ENCODE measurements at regions not wholly inside any gene's neighbourhood (a gene's known extent, or its start where the extent isn't known, plus 50 kb on each side); places are given as distances from the start of the nearest gene placed in this dataset.

DNA sequence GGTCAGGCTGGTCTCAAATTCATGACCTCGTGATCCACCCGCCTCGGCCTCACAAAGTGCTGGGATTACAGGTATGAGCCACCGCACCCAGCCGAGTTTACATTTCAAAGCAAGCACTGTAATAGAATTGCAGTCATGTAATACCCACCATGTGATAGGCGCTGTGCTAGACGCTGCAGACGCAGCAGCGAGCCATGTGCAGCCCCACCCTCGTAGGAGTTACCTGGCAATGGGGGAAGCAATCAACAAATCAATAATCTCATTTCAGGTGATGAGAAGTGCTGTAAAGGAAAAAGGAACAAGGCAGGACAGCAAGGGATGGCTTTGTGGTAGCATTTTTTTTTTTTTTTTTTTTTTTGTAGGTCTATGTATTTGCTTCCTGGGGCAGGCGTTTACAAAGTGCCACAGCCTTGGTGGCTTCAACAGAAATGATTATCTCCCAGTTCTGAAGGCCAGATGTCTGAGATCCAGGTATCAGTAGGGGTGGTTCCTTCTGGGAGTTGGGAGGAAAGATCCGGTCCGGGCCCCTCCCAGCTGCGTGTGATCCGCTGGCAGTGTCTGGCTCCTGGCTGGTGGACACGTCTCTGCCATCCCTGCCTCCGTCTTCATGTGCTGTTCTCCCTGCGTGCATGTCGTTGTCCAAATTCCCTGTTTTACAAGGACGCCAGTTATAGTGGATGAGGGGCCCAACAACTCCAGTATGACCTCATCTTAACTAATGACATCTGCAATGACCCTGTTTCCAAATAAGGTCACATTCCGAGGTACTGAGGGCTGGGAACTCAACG is 72.8 kb downstream of the TNFAIP2 start:
- Histone ChIP-seq H3K9me3 (ENCODE audit: control insufficient read depth, low read length) (peaks cover under 1% of the 10 kb centered on the region), H3K4me1 (ENCODE audit: control insufficient read depth, insufficient read depth, low read length) (no peaks in the 10 kb centered on the region), H3K4me3 (ENCODE audit: low read length) (no peak overlapping the region), H3K27ac (ENCODE audit: low read length) (no peak overlapping the region), H3K27me3 (ENCODE audit: control insufficient read depth, insufficient read depth) (no peaks in the 10 kb centered on the region)
- intact Hi-C loops (cut with DNase I): no loop called here
- WGBS: 92% methylated on average over 22 of the region's 22 CpGs
- ATAC-seq: no peak
- DNase-seq: no peak

DNA sequence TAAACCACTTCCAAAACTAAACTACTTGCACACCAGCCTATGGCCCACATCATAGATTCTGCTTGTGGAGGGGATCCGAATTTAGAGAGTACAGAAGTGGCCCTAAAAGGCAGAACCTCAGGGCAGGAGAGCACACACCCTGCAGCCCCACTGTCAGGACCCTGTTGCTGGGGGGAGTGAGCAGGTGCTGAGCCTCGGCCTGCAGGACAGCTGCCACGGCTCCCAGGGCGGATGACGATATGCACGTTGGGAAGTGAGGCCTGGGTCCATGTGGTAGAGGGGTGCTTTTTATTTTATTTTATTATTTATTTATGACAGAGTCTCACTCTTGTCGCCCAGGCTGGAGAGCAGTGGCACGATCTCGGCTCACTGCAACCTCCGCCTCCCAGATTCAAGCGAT is 73.5 kb downstream of the TNFAIP2 start:
- intact Hi-C loops (cut with DNase I): no loop called here
- no peak overlapping the region for H3K27ac ChIP-seq (ENCODE audit: low read length)

DNA sequence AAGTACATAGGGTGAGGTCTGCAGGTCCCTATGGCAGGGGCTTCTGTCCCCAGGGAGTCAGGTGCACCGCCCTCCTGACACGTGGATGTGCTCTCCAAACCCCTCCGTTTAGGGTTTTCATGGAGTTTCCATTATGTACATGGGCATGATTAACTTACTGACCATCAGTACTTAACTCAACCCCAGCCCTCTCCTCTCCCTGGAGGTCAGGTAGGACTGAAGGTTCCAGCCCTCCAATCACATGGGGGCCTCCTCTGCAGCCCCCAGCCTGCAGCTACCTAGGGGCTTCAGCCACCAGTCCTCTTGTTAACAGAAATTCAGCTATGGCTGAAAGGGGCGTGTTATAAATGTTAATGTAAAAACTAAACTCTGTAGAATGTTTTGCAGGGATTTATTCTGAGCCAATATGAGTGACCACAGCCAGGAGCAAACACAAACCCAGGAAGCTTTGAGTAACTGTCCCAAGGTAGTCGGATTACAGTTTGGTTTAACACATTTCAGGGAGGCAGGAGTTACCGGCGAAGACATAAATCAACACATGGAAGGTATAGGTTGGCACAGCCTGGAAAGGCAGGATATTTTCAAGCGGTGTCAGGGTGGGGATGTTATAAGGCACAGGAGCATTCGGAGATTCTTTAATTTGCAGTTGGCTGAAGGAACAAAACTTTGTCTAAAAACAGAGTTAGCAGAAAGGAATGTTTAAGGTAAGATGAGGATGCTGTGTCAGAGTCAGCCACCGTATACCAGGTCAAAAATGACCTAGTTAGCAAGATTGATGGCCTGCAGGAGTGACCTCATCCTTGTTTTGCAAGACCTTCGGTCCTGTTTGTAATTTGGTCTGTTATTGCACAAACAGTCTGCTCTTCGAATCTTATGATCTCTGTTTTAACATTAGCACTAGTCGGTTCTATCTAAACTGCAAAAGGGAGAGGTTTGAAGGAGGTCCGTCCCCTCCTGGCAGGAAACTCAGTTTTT is 75.2 kb downstream of the TNFAIP2 start:
- H3K9me3 ChIP-seq (ENCODE audit: control insufficient read depth, low read length): peaks cover 2% of the 10 kb centered on the region
- no peaks in the 10 kb centered on the region for H3K27me3 ChIP-seq (ENCODE audit: control insufficient read depth, insufficient read depth)
- DNase-seq (no peak), ATAC-seq (peak; percentile 68 to 75)
- H3K4me1 ChIP-seq (ENCODE audit: control insufficient read depth, insufficient read depth, low read length): no peaks in the 10 kb centered on the region
- 65% methylated on average over 14 of the region's 14 CpGs for WGBS
- H3K4me3 ChIP-seq (ENCODE audit: low read length): no peak overlapping the region
- peak overlapping the region; percentile 74 for H3K27ac ChIP-seq (ENCODE audit: low read length)
- intact Hi-C loops (cut with DNase I): no loop called here

More for the DNA sequence above, 73.5 kb downstream of the TNFAIP2 start:
- DNase-seq (no peak), ATAC-seq (no peak)
- Histone ChIP-seq H3K9me3 (ENCODE audit: control insufficient read depth, low read length) (peaks cover 2% of the 10 kb centered on the region), H3K4me1 (ENCODE audit: control insufficient read depth, insufficient read depth, low read length) (no peaks in the 10 kb centered on the region), H3K27me3 (ENCODE audit: control insufficient read depth, insufficient read depth) (no peaks in the 10 kb centered on the region), H3K4me3 (ENCODE audit: low read length) (no peak overlapping the region)
- WGBS: 92% methylated on average over 11 of the region's 11 CpGs

DNA sequence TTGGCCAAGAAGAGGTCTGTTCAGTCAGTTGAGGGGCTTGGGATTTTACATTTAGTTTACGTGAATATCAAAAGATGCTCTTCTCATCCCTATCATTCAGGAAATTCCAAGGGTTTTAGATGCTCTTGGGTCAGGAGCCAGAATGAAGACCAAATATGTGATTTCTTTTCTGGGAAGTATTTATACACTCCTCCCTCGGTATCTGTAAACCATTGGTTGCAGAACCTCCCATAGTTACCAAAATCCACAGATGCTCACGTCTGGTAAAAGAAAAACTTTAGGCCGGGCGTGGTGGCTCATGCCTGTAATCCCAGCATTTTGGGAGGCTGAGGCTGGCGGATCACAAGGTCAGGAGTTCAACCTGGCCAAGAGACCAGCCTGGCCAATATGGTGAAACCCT is 75.9 kb downstream of the TNFAIP2 start:
- Histone ChIP-seq H3K9me3 (ENCODE audit: control insufficient read depth, low read length) (peaks cover 4% of the 10 kb centered on the region), H3K27ac (ENCODE audit: low read length) (peak overlapping the region; percentile 45), H3K4me3 (ENCODE audit: low read length) (no peak overlapping the region), H3K4me1 (ENCODE audit: control insufficient read depth, insufficient read depth, low read length) (no peaks in the 10 kb centered on the region), H3K27me3 (ENCODE audit: control insufficient read depth, insufficient read depth) (no peaks in the 10 kb centered on the region)
- DNase-seq: no peak
- peak in 1 of 2 donors; percentile 52 for ATAC-seq
- intact Hi-C loops (cut with DNase I): no loop called here
- 58% methylated on average over 6 of the region's 6 CpGs for WGBS

DNA sequence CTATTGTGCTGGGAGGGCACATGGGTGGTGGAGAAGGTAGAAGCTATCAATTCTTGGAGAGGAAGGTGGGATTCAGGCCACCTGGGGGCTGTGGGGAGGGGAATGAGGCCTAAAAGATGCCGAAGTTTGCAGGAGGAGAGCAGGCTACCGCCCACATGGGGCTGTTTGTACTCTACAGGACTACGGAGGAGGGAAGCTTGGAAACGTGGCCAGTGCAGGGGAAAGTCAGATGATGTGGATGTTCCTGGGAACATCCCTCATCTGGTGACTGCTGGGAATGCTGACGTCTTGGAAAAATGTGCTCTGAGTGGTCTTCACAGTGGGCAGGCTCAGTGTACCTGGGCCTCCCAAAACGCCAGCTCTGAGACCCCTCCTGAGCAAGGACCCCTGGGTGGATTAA is 78.5 kb downstream of the TNFAIP2 start:
- WGBS: 73% methylated on average over 6 of the region's 6 CpGs
- intact Hi-C loops (cut with DNase I): no loop called here

DNA sequence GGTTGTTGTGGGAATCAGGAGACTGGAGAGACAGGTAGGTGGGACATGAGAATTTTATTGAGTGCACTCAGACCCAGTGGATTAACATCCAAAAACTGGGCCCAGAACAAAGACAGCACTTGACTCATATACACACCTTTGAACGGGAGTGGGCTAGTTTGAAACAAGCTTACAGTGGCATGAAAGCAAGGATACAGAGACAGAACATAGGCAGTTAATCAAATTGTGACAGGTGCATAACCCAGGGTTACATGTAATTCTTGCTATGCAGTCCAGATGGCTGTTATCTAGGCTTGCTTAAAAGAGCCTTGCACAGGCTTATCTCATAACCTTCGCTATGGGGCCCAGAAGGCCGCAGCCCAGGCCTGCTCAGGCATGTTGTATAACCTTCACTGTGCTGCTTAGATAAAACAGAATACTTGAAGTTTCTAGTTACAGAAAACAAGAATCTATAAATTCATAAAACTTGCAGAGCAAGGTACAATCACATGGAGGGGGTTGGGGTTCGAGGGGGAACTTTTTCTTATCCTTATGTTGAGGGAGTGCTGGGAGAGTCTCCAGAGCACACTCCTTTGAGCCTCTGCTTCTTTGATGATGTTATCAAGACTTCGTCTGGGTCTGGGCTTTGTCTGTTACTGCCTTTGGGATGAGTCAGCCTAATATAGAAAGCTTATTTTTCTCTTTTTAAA is 81.7 kb downstream of the TNFAIP2 start:
- Histone ChIP-seq H3K27ac (ENCODE audit: low read length) (no peak overlapping the region), H3K9me3 (ENCODE audit: control insufficient read depth, low read length) (peaks cover 4% of the 10 kb centered on the region), H3K4me1 (ENCODE audit: control insufficient read depth, insufficient read depth, low read length) (no peaks in the 10 kb centered on the region), H3K27me3 (ENCODE audit: control insufficient read depth, insufficient read depth) (no peaks in the 10 kb centered on the region), H3K4me3 (ENCODE audit: low read length) (no peak overlapping the region)
- DNase-seq (no peak), ATAC-seq (no peak)
- WGBS: 76% methylated on average over 5 of the region's 5 CpGs
- intact Hi-C loops (cut with DNase I): no loop called here

More for the DNA sequence above, 78.5 kb downstream of the TNFAIP2 start:
- Histone ChIP-seq H3K9me3 (ENCODE audit: control insufficient read depth, low read length) (peaks cover 4% of the 10 kb centered on the region), H3K27me3 (ENCODE audit: control insufficient read depth, insufficient read depth) (no peaks in the 10 kb centered on the region), H3K4me1 (ENCODE audit: control insufficient read depth, insufficient read depth, low read length) (no peaks in the 10 kb centered on the region), H3K4me3 (ENCODE audit: low read length) (no peak overlapping the region), H3K27ac (ENCODE audit: low read length) (no peak overlapping the region)
- ATAC-seq (no peak), DNase-seq (no peak)

DNA sequence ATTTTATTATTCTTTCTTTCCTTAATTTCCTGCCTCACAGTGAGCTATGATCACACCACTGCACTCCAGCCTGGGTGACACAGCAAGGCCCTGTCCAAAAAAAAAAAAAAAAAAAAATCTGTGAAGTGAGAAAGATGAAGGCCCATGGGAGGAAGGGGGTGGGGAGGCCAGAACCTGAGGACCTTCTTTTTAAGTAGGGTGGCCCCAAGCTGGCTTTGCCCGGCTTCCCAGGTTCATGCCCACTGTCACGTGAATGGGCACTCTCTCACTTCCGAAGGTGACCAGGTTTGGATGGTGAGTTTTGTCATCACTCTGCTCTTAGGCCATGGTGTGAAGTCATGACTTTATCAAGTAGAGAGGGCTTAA is 82.3 kb downstream of the TNFAIP2 start:
- Histone ChIP-seq H3K9me3 (ENCODE audit: control insufficient read depth, low read length) (peaks cover 4% of the 10 kb centered on the region), H3K27me3 (ENCODE audit: control insufficient read depth, insufficient read depth) (no peaks in the 10 kb centered on the region), H3K27ac (ENCODE audit: low read length) (no peak overlapping the region), H3K4me3 (ENCODE audit: low read length) (no peak overlapping the region), H3K4me1 (ENCODE audit: control insufficient read depth, insufficient read depth, low read length) (no peaks in the 10 kb centered on the region)
- intact Hi-C loops (cut with DNase I): no loop called here
- WGBS: 92% methylated on average over 3 of the region's 3 CpGs
- ATAC-seq (no peak), DNase-seq (no peak)

DNA sequence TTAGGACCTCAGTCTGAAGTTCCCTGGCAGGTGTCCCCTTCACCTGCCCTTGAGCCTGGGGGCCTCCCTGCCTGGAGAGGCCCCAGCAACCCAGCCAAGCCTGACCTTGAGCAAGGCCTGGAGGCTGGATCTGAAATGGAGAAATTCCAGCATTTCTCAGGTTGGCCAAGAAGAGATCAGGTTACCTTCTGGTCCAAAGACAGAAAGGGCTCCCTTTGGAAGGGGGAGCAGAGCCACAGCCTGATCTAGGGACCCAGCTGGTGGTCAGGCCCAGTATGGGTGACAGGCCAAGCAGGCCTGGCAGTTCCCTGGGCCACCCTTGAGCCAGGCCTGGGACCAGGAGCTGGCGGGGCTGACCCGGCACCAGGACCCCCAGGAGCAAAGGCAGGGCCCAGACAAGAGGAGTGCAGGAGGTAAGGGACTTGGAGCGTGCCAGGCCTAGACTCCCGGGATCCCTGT is 82.8 kb downstream of the TNFAIP2 start:
- ATAC-seq: peak in 1 of 2 donors; percentile 15
- H3K4me3 ChIP-seq (ENCODE audit: low read length): no peak overlapping the region
- peaks cover 3% of the 10 kb centered on the region for H3K9me3 ChIP-seq (ENCODE audit: control insufficient read depth, low read length)
- H3K27ac ChIP-seq (ENCODE audit: low read length): no peak overlapping the region
- WGBS: 85% methylated on average over 4 of the region's 4 CpGs
- no peaks in the 10 kb centered on the region for H3K27me3 ChIP-seq (ENCODE audit: control insufficient read depth, insufficient read depth)
- intact Hi-C loops (cut with DNase I): no loop called here
- H3K4me1 ChIP-seq (ENCODE audit: control insufficient read depth, insufficient read depth, low read length): no peaks in the 10 kb centered on the region
- DNase-seq: peak in 1 of 3 donors; percentile 58

DNA sequence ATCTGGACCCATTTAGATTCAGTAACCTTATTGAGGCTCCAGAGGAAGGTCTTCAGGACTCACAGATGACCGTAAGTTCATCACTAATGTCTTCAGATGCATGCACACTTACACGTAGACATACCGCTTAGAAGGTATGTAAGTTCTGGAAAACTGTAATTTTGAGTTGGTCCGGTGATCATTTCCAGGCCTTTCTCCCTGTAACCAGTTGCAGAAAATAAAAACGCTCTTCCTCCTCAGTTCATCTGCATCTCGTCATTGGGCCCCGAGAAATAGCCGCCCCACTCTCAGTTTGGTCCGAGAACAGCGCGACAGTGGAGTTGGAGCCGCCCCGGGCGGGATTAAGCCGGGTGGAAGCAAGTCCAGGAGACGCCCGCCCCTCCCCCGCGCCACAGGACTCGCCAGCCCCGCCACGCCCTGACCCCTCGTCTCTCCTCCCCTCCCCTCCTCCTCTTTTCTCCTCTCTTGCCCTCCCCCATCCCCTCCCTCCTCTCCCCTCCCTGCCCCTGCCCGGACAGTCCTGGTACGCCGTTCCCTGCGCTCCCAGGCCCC is 83.7 kb downstream of the TNFAIP2 start:
- ATAC-seq: peak; percentile 86 to 93
- intact Hi-C loops (cut with DNase I): no loop called here
- H3K4me1 ChIP-seq (ENCODE audit: control insufficient read depth, insufficient read depth, low read length): no peaks in the 10 kb centered on the region
- WGBS: 19% methylated on average over 27 of the region's 27 CpGs
- peaks cover 2% of the 10 kb centered on the region for H3K9me3 ChIP-seq (ENCODE audit: control insufficient read depth, low read length)
- H3K4me3 ChIP-seq (ENCODE audit: low read length): peak overlapping the region; percentile 41
- H3K27me3 ChIP-seq (ENCODE audit: control insufficient read depth, insufficient read depth): no peaks in the 10 kb centered on the region
- peak; percentile 89 to 97 (median 94) for DNase-seq
- peak overlapping the region; percentile 33 for H3K27ac ChIP-seq (ENCODE audit: low read length)

DNA sequence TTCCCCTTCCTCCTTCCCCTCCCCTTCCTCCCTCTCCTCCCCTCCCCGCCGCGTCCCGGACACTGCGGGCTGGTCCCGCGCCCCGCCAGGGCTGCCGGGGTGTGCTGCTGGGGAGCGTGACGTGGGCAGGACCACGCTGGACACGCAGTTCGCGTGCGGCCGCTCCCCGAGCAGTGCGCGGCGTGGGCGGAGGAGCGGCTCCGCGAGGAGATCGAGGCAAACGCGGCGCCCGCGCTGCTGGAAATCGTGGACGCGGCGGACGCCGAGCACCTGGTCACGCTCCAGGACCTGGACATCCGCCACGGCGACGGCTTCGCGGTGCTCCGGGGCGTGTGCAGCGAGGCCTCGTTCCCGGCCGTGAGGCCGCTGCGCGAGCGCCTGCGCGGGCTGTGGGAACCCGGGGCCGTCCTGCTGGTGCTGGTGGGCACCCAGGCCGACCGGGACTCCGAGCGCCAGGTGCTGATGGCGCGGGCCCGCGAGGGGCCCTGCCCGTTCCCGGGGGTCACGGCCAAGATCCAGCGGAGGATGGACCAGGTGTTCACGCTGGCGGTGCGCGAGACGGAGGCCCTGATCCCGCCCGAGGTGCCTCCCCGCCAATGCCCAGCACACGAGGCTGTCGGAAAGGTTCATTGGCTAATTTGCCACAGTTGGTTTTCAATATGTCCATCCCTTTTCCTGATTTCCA is 84.3 kb downstream of the TNFAIP2 start:
- DNase-seq (peak; percentile 57 to 81 (median 78)), ATAC-seq (peak; percentile 68 to 76)
- no peaks in the 10 kb centered on the region for H3K27me3 ChIP-seq (ENCODE audit: control insufficient read depth, insufficient read depth)
- peak overlapping the region; percentile 1 for H3K27ac ChIP-seq (ENCODE audit: low read length)
- intact Hi-C loops (cut with DNase I): no loop called here
- H3K9me3 ChIP-seq (ENCODE audit: control insufficient read depth, low read length): peaks cover 2% of the 10 kb centered on the region
- peak overlapping the region; percentile 41 for H3K4me3 ChIP-seq (ENCODE audit: low read length)
- 4% methylated on average over 80 of the region's 80 CpGs for WGBS
- H3K4me1 ChIP-seq (ENCODE audit: control insufficient read depth, insufficient read depth, low read length): no peaks in the 10 kb centered on the region

Data from right cardiac atrium (tissue), 5 donors.